Panc1 (cell line): ENCODE measurements at regions not wholly inside any gene's neighbourhood (a gene's known extent, or its start where the extent isn't known, plus 50 kb on each side); places are given as distances from the start of the nearest gene placed in this dataset.

Experiments
- ATAC-seq: fragments of 200-7000 bp; cut with Tn5 transposase; 2 replicates; pipeline ENCODE4 v1.9.1; 2020; ENCODE audit warnings: mild to moderate bottlenecking, moderate library complexity
- BruUV-seq: library from RNA; stranded (reverse); fragments of 400-500 nt; replicated peaks from 2 replicates; lab custom pipeline; 2021; lab: Mats Ljungman, UMichigan
- CTCF ChIA-PET: fragments of 300-600 bp; sonication (Branson Sonifier 250); formaldehyde crosslinking; loops from one replicate; lab custom pipeline; 2022; ENCODE audit warnings: antibody characterized with exemption; lab: Charles Lee
- POLR2A ChIA-PET: fragments of 300-600 bp; sonication (Branson Sonifier 250); formaldehyde crosslinking; loops from one replicate; lab custom pipeline; 2022; ENCODE audit warnings: antibody characterized with exemption; lab: Charles Lee
- DNase-seq: peaks from one replicate; pipeline ENCODE4 v3.0.0-alpha.2; 2010; ENCODE audit warnings: low read depth, low spot score
- H3K27ac ChIP-seq: 2 replicates; pipeline ENCODE4 v1.5.1; 2011; ENCODE audit warnings: mild to moderate bottlenecking, low read length, inconsistent platforms
- H3K27me3 ChIP-seq: fragments of 200-500 bp; sonication (Bioruptor generic); 2 replicates; pipeline ENCODE4 v1.6.0; 2014; ENCODE audit warnings: low read length, inconsistent platforms; ENCODE audit not compliant: control insufficient read depth, insufficient read depth
- H3K36me3 ChIP-seq: fragments of 200-500 bp; sonication (Bioruptor generic); 2 replicates; pipeline ENCODE4 v1.5.1; 2014; ENCODE audit warnings: inconsistent platforms, mild to moderate bottlenecking, low read length, moderate library complexity; ENCODE audit not compliant: control insufficient read depth, insufficient read depth
- H3K4me1 ChIP-seq: 2 replicates; pipeline ENCODE4 v1.5.1; 2011; ENCODE audit warnings: inconsistent platforms, mild to moderate bottlenecking, low read length, moderate library complexity; ENCODE audit not compliant: control insufficient read depth, insufficient read depth
- H3K4me3 ChIP-seq, 2 experiments: 2 replicates each; pipeline ENCODE4 v1.5.1; 2011 to 2012; ENCODE audit warnings: low read depth in 2 of 2, low read length in 2 of 2, mild to moderate bottlenecking in 2 of 2, inconsistent platforms in 1 of 2, moderate library complexity in 1 of 2
- H3K9me3 ChIP-seq: fragments of 200-500 bp; sonication (Bioruptor generic); 2 replicates; pipeline ENCODE4 v1.5.1; 2014; ENCODE audit warnings: low read depth, mild to moderate bottlenecking, inconsistent platforms, low read length, moderate library complexity; ENCODE audit not compliant: control insufficient read depth, insufficient read depth
- CTCF ChIP-seq: fragments of 450-650 bp; IDR thresholded peaks from 2 replicates; pipeline ENCODE4 v1.5.1; 2017; ENCODE audit warnings: mild to moderate bottlenecking
- POLR2AphosphoS5 ChIP-seq: IDR thresholded peaks from 2 replicates; pipeline ENCODE4 v1.6.1; 2012; ENCODE audit warnings: mild to moderate bottlenecking, low read depth, low read length, moderate library complexity
- REST ChIP-seq, 2 experiments: IDR thresholded peaks; 2 replicates each; pipeline ENCODE4 v1.6.1; 2011 to 2012; ENCODE audit warnings: low read depth in 2 of 2, control low read depth in 1 of 2, low read length in 1 of 2, mild to moderate bottlenecking in 1 of 2, moderate library complexity in 1 of 2; ENCODE audit not compliant: insufficient read depth in 1 of 2
- SIN3A ChIP-seq: IDR thresholded peaks from 2 replicates; pipeline ENCODE4 v1.6.1; 2012; ENCODE audit warnings: low read depth, mild to moderate bottlenecking, low read length, moderate library complexity, borderline replicate concordance; ENCODE audit not compliant: insufficient read depth
- TCF7L2 ChIP-seq: IDR thresholded peaks from 2 replicates; pipeline ENCODE4 v1.6.1; 2011; ENCODE audit warnings: mild to moderate bottlenecking, low read depth, low read length, inconsistent platforms
- in situ Hi-C: cut with HindIII; loops from 2 replicates; pipeline ENCODE4 v1.10.0; 2016; ENCODE audit warnings: low sequenced_read_pairs, low pct_unique_long_range_greater_than_20kb
- intact Hi-C: fragments of 100-400 bp; cut with micrococcal nuclease; formaldehyde crosslinking; loops from one replicate; pipeline ENCODE4 v1.10.0; 2022; ENCODE audit not compliant: unreplicated experiment

GRCh38 chr5:8844206-8844605 is 701.7 kb downstream of the SEMA5A start:
- Histone ChIP-seq H3K9me3 (no peaks in the 10 kb centered on the region), H3K27me3 (no peaks in the 10 kb centered on the region), H3K4me3 (no peak overlapping the region), H3K27ac (no peak overlapping the region), H3K4me1 (no peaks in the 10 kb centered on the region), H3K36me3 (no peaks in the 10 kb centered on the region)
- no peak for ATAC-seq
- BruUV-seq = no TSS peak
- TF ChIP-seq CTCF (no peak), SIN3A (no peak), TCF7L2 (no peak), POLR2AphosphoS5 (no peak), REST (IDR thresholded peaks at IDR 0.05; ENCODE audit: insufficient read depth in 1 of 2, low read depth in 2 of 2, low read length in 1 of 2) (no peak)
- in situ Hi-C loops = no loop called here
- DNase-seq = no peak
- CTCF ChIA-PET = no interaction called here
- POLR2A ChIA-PET = no interaction called here
- intact Hi-C loops = no loop called here

GRCh38 chr5:8844847-8845246 is 701.0 kb downstream of the SEMA5A start:
- ChIA-PET CTCF (no interaction called here), POLR2A (no interaction called here)
- TF ChIP-seq POLR2AphosphoS5 (no peak), CTCF (no peak), TCF7L2 (no peak), SIN3A (no peak)
- in situ Hi-C loops (no loop called here), intact Hi-C loops (no loop called here)
- Histone ChIP-seq H3K4me3 (no peak overlapping the region), H3K4me1 (no peaks in the 10 kb centered on the region), H3K36me3 (no peaks in the 10 kb centered on the region), H3K27me3 (no peaks in the 10 kb centered on the region), H3K27ac (no peak overlapping the region), H3K9me3 (no peaks in the 10 kb centered on the region)
- DNase-seq (no peak), ATAC-seq (no peak)
- BruUV-seq = no TSS peak
